ENCODE measurements at regions not wholly inside any gene's neighbourhood (a gene's known extent, or its start where the extent isn't known, plus 50 kb on each side); places are given as distances from the start of the nearest gene placed in this dataset.

DNA sequence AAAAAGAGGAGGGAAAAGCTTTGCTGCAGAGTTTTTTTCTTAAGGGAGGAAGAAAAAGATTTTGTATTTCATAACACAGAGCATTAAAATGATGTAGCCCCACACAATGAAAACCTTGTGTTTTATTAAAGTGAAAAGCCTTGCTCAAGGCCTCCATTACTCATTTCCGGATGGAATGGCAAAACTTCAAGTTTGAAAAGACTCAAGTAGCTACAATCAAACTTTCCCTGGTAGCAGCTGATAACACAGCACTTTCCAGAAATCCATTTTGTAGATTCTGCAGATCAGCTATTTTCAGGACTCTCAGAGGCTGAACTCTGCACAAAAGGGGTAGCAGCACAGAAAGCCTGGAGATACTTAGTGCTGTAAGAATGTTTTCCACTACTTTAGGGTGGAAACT lies 374.8 kb downstream of the NFIB start:
- TF ChIP-seq ARNTL (CRISPR knock-in tag; IDR thresholded peaks at IDR 0.05; ENCODE audit: borderline replicate concordance, low read depth) (no peak), ZNF565 (CRISPR knock-in tag; conservative IDR thresholded peaks at IDR 0.05; ENCODE audit: low read depth) (no peak), ESRRG (CRISPR knock-in tag; IDR thresholded peaks at IDR 0.05) (no peak), ZFP3 (CRISPR knock-in tag; IDR thresholded peaks at IDR 0.05) (no peak), ZFP30 (CRISPR knock-in tag; IDR thresholded peaks at IDR 0.05) (no peak), PPARA (CRISPR knock-in tag; IDR thresholded peaks at IDR 0.05; ENCODE audit: borderline replicate concordance) (no peak)

Measured in SK-N-SH treated with all-trans-retinoic acid at 6 μM for 48 hours (cell line).